Transverse colon (tissue), 3 donors: ENCODE measurements at regions not wholly inside any gene's neighbourhood (a gene's known extent, or its start where the extent isn't known, plus 50 kb on each side); places are given as distances from the start of the nearest gene placed in this dataset.

Source experiments
- EP300 ChIP-seq: sonication (generic); formaldehyde crosslinking; IDR thresholded peaks from one replicate; pipeline ENCODE4 v1.6.1; 2017; ENCODE audit warnings: antibody characterized with exemption, low read depth
- POLR2A ChIP-seq: fragments of 450-650 bp; IDR thresholded peaks from one replicate; pipeline ENCODE4 v1.6.1; 2016; ENCODE audit warnings: antibody characterized with exemption, mild to moderate bottlenecking, moderate library complexity
- TF ChIP-seq, protein P1 (sequence below), 5 experiments: fragments of 200-600 bp in 3 of 5; fragments of 450-650 bp in 2 of 5; sonication (generic) in 3 of 5; IDR thresholded peaks; 1 replicate in 2 of 5; 2 replicates in 3 of 5; pipeline ENCODE4 v1.5.1; 2016 to 2017; ENCODE audit warnings: antibody characterized with exemption in 5 of 5, inconsistent platforms in 3 of 5, mild to moderate bottlenecking in 2 of 5, moderate library complexity in 1 of 5

DNA sequence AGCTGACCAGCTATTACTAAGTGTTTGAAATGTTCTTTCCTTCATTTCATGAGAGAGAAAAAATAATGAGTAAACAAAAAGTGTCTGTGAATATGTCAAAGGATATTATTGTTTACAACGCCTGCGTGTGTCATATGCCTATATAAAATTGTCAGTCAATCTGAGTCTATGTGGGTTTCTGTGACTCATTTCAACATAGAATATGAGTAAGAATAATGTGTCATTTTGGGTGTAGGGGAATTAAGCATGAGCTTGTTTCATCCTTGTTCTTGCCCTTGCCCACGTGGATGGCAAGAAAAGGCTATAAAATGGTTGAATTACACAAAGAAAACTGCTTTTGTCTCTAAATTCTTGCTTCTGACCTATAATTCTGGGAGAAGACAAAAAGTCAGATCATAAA, 466.0 kb downstream of the PTH2R start:
- TF ChIP-seq, protein P1, sequence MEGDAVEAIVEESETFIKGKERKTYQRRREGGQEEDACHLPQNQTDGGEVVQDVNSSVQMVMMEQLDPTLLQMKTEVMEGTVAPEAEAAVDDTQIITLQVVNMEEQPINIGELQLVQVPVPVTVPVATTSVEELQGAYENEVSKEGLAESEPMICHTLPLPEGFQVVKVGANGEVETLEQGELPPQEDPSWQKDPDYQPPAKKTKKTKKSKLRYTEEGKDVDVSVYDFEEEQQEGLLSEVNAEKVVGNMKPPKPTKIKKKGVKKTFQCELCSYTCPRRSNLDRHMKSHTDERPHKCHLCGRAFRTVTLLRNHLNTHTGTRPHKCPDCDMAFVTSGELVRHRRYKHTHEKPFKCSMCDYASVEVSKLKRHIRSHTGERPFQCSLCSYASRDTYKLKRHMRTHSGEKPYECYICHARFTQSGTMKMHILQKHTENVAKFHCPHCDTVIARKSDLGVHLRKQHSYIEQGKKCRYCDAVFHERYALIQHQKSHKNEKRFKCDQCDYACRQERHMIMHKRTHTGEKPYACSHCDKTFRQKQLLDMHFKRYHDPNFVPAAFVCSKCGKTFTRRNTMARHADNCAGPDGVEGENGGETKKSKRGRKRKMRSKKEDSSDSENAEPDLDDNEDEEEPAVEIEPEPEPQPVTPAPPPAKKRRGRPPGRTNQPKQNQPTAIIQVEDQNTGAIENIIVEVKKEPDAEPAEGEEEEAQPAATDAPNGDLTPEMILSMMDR (IDR thresholded peaks at IDR 0.05), result no peak
- TF ChIP-seq POLR2A (no peak), EP300 (no peak)
